ENCODE measurements at regions not wholly inside any gene's neighbourhood (a gene's known extent, or its start where the extent isn't known, plus 50 kb on each side); places are given as distances from the start of the nearest gene placed in this dataset.

- TF ChIP-seq RFX5 (IDR thresholded peaks at IDR 0.05) (no peak), CTCF (IDR thresholded peaks at IDR 0.05) (no peak), POLR2A (IDR thresholded peaks at IDR 0.05; ENCODE audit: low read length) (no peak), JUN (IDR thresholded peaks at IDR 0.05) (no peak), NR3C1 (IDR thresholded peaks at IDR 0.05) (no peak), KDM5A (IDR thresholded peaks at IDR 0.05) (no peak), MAZ (IDR thresholded peaks at IDR 0.05; ENCODE audit: borderline replicate concordance, low read depth, low read length) (no peak), ZFP36 (IDR thresholded peaks at IDR 0.05; ENCODE audit: borderline replicate concordance, partially characterized antibody) (no peak), NPAS2 (CRISPR knock-in tag; IDR thresholded peaks at IDR 0.05; ENCODE audit: borderline replicate concordance) (no peak), BHLHE40 (IDR thresholded peaks at IDR 0.05; ENCODE audit: low read depth, low read length) (no peak), REST (IDR thresholded peaks at IDR 0.05) (no peak), USF2 (IDR thresholded peaks at IDR 0.05) (no peak), RNF2 (IDR thresholded peaks at IDR 0.05; ENCODE audit: borderline replicate concordance, low read depth) (no peak)
These were observed 229.4 kb downstream of the ANKRD60 start for GRCh38 chr20:57998981-57999464.

Measured in A549 (cell line).